HepG2 (cell line): ENCODE measurements at regions not wholly inside any gene's neighbourhood (a gene's known extent, or its start where the extent isn't known, plus 50 kb on each side); places are given as distances from the start of the nearest gene placed in this dataset.

Experiments used
- AKAP8 ChIP-seq: sonication (generic); formaldehyde crosslinking; IDR thresholded peaks from 2 replicates; pipeline ENCODE4 v1.5.1; 2020; ENCODE audit warnings: mild to moderate bottlenecking, missing genetic modification reagents
- ATF1 ChIP-seq: IDR thresholded peaks from 2 replicates; pipeline ENCODE4 v1.6.1; 2016; ENCODE audit warnings: mild to moderate bottlenecking, control low read depth
- DR1 ChIP-seq: sonication (generic); formaldehyde crosslinking; IDR thresholded peaks from 2 replicates; pipeline ENCODE4 v1.8.0; 2021; ENCODE audit warnings: mild to moderate bottlenecking, missing genetic modification reagents, inconsistent platforms
- GRHL1 ChIP-seq: sonication (generic); formaldehyde crosslinking; conservative IDR thresholded peaks from 2 replicates; pipeline ENCODE4 v1.8.0; 2022; ENCODE audit warnings: missing genetic modification reagents
- HNF1A ChIP-seq, 2 experiments: sonication (generic) in 1 of 2; formaldehyde crosslinking in 1 of 2; IDR thresholded peaks; 2 replicates each; pipeline versions ENCODE4 v1.4.0 to v1.6.1; 2016 to 2020; ENCODE audit warnings: borderline replicate concordance in 1 of 2, low read depth in 1 of 2, mild to moderate bottlenecking in 1 of 2, missing genetic modification reagents in 1 of 2
- HOXA3 ChIP-seq: sonication (generic); formaldehyde crosslinking; IDR thresholded peaks from 2 replicates; pipeline ENCODE4 v1.5.0; 2020; ENCODE audit warnings: missing genetic modification reagents
- REXO4 ChIP-seq: sonication (generic); formaldehyde crosslinking; IDR thresholded peaks from 2 replicates; pipeline ENCODE4 v1.8.0; 2022; ENCODE audit warnings: missing genetic modification reagents, mild to moderate bottlenecking, borderline replicate concordance
- ZNF407 ChIP-seq: sonication (generic); formaldehyde crosslinking; IDR thresholded peaks from one replicate; pipeline ENCODE4 v1.5.1; 2020; ENCODE audit warnings: mild to moderate bottlenecking, missing genetic modification reagents; ENCODE audit errors: not compliant biosample characterization
- ZNF703 ChIP-seq: sonication (generic); formaldehyde crosslinking; IDR thresholded peaks from 2 replicates; pipeline ENCODE4 v1.5.1; 2020; ENCODE audit warnings: missing genetic modification reagents, mild to moderate bottlenecking, moderate library complexity, borderline replicate concordance
- ZNF710 ChIP-seq: sonication (generic); formaldehyde crosslinking; IDR thresholded peaks from 2 replicates; pipeline ENCODE4 v1.5.0; 2020; ENCODE audit warnings: mild to moderate bottlenecking, missing genetic modification reagents, borderline replicate concordance

- TF ChIP-seq ZNF407 (no peak), AKAP8 (0 out of 2 replicates have a peak, but pooled peaks have one; percentile 26), ATF1 (CRISPR knock-in tag) (no peak), ZNF710 (CRISPR knock-in tag) (peak; percentile 43), HNF1A (IDR thresholded peaks at IDR 0.05; ENCODE audit: low read depth) (0 out of 2 replicates have a peak, but pooled peaks have one; percentile 37), HNF1A (CRISPR knock-in tag; IDR thresholded peaks at IDR 0.05; ENCODE audit: borderline replicate concordance) (0 out of 2 replicates have a peak, but pooled peaks have one; percentile 33), ZNF703 (CRISPR knock-in tag) (no peak), HOXA3 (CRISPR knock-in tag) (peak; percentile 55; the same call in 1 of the 2 replicates), DR1 (CRISPR knock-in tag) (no peak), GRHL1 (no peak), REXO4 (CRISPR knock-in tag) (no peak)
- TF ChIP-seq, all 625 proteins: peak for 161
Measured at GRCh38 chr2:8571792-8572499, 109.9 kb upstream of the ID2 start (continued).
